ENCODE measurements at regions not wholly inside any gene's neighbourhood (a gene's known extent, or its start where the extent isn't known, plus 50 kb on each side); places are given as distances from the start of the nearest gene placed in this dataset.
"Not testable (repeated sequence)": the region's sequence is repeated elsewhere in the genome, so short reads cannot be mapped to it uniquely, and the experiment has no call there.

GRCh38 chr7:149633976-149634945, 136.7 kb upstream of the ZNF746 start:
- DNase-seq: no peak

GRCh38 chr7:149628361-149629149, 130.9 kb upstream of the ZNF746 start:
- DNase-seq: not testable (repeated sequence)

- DNase-seq: no peak
Measured at GRCh38 chr7:149627911-149628310, 130.3 kb upstream of the ZNF746 start.

DNA sequence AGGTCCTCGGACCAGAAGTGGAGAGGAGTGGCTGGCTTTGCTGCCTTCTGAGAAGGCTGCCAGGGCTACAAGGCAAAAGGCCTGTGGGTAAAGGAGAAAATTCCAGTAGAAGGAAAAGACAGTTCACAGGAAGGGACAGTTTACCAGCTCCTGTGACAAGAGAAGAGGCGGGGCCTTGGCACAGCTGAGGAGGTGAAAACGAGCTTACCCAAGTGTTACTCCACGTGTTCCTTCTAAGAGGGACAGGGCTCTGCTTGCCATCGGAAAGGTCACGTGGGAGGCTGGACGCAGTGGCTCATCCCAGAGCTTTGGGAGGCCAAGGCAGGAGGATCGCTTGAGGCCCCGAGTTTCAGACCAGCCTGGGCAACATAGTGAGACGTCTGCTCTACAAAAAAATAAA, 129.4 kb upstream of the ZNF746 start:
- no peak for DNase-seq

- DNase-seq: no peak
Measured at GRCh38 chr7:149625947-149626392, 128.4 kb upstream of the ZNF746 start.

DNA sequence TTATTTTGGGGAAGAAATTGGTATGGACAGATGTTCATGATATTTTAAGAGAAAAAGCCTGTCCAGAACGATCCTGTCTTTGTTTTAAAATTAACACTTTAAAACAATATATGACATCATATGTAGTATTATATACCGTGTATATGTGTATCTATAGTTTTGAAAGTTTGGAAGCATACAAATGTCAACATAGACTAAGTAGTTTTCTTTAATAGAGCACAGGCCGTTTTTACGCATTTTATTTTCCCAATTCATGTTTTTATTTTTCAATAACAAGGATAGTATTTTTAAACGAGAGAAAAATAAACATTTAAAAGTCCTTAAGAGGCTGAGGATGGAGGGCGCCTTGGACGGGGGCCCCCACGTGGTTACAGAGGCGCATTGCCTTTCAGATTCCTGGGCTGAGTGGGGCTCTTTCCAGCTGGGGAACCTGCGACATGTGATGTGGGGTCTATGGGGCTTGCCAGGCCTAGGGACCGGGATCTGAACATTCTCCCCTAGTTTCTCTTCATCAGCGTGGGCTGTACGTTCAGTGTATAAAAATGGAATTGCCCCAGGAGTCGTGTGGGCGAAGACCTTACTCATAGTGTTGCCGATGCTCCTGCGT, 127.8 kb upstream of the ZNF746 start:
- peak; percentile 18 to 52 (median 28) for DNase-seq

- DNase-seq: peak; percentile 81 to 94 (median 87)
Measured at GRCh38 chr7:149624419-149625339, 127.1 kb upstream of the ZNF746 start.

GRCh38 chr7:149624006-149624405, 126.4 kb upstream of the ZNF746 start:
- DNase-seq: peak; percentile 20 to 49 (median 25)

- DNase-seq: not testable (repeated sequence)
Measured at GRCh38 chr7:149623262-149623997, 125.8 kb upstream of the ZNF746 start.

DNA sequence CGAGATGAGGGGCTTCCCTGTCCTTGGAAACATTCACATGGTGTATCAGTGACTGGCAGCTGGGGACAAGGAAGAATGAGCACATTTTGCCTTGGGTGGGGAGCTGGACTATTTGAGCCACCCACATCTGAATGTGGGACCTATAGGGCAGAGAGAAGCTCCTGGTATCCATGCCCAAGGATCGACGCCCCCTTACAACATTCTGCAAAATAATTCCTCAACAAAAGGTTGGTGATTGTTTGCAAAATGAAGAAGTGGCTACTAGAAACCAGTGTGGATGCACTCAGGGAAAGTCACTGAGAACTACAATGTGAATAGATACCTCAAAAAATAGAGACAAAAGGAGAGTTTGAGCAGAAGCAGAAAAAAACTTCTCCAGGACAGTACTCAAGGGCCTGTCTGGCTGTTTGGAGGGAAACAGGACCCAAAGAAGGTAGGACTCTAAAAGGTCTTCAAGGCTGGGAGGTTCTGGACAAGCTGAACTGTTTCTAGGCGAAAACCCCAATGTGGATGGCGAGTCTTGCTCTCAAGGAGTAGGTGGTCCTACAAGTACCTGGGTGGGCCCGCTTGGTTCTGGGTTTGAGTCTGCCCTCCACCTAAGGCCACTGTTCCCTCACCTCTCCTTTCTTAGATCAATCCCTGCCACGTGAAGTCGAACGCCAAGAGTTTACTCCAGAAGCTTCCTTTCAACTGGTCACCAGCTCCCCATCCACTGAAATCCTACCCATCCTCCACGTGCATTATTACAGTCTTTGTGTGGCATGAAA, 125.0 kb upstream of the ZNF746 start:
- no peak for DNase-seq

GRCh38 chr7:149621776-149622175, 124.2 kb upstream of the ZNF746 start:
- peak in 1 of 5 donors; percentile 52 for DNase-seq

DNA sequence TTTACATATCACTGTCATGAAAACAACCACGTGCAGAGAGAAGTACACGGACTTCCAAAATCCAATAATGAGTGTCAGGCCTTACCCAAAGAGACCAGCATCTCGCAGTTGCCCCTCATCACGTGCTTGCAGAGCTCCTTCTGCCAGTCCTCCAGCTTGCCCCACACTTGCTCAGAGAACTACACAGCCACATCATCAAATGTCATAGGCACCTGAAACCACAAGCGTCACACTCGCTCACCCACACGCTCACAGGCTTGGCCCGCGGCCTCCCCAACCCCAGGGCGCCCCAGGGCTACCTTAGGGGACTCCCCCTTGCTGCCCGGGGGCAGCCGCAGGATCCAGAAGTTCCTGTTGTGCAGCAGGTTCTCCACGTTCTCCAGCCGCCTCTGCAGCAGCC, 123.4 kb upstream of the ZNF746 start:
- peak in 1 of 5 donors; percentile 41 for DNase-seq

DNA sequence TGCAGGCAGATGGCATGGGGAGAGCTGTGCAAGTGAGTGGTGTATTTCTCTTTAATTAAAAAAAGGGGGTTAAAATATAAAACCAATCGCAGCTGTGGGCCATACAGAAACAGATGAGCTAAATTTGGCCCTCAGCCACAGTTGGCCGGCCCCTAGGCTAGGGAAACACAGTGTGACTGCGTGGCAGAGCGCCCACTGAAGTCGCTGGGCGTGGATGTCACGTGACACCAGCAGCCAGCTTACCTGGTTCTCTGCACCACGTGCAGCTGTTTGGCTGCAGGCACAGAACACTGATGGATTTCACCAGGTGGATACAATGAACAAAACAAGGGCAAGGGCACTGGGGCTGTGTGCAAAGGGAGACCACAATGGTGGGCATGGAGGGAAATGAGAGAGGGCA, 119.3 kb upstream of the ZNF746 start:
- no peak for DNase-seq

DNA sequence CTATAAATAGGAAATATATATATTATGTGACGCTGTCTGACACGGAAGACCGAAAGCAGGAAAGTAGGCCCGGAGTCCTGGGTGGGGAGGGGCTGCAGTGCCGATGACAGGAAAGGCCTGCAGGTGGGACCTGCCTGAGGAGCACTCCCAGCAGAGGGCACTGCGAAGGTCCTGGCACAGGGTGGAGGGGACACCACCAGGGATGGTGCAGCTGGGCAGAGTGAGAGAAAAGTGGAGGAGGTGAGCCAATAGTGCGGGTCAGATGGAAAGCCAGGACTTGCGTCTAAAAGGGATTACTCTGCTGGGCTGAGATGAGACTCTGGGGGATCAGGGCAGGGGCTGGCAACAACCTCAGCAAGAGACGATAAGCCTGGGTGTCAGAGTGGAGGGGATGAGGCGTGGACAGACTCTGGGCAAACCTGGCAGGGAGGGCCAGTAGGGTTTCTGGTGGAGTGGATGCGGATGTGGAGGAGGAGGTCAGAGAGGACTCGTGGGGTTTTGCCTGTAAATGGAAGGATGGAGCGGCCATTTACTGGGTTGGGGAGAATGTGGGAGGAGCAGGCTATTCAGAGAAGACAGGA, 118.2 kb upstream of the ZNF746 start:
- no peak for DNase-seq

DNA sequence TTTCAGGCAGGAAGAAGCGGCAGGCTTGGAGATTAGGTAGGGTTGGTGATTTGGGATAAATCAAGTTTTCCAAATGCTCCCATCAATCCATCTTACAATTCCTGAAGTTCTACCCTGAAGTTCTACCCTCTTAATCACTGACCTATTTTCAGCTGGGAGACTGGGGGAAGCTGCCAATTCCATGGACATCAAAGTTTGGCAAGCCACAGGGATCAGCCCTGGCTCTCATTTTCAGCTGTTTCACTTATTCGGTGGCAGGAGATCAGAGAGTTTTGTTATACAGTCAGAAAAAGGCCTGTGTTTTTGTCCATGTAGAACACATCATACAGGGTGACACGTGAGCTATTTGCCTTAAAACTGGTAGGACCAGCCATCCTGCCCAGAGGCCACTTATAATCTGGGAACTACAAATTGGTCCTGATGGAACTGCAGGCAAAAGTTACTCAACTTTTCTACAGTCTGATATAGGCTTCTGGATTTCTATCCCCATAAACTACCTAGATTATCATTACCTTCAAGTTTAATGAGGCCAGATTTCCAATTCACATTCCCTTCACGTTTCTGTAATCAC, 112.9 kb upstream of the ZNF746 start:
- no peak for DNase-seq

DNA sequence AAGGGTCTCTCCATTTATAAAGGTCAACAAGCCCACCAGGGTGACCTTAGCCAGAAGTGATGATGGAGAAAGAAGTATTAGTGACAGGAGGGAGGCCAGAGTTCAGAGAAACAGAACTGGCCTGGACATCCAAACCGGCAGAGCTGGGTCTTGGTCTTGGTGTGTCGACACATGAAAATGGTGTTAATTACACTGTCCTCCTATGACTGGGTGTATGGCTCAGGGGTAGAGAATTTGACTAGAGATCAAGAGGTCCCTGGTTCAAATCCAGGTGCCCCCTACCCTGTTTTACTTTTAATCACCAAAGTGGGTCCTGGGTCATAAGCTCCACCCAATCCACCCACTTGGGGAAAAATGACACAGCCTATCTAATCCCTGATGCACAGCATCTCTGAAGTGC, 110.6 kb upstream of the ZNF746 start:
- DNase-seq: no peak

- DNase-seq: no peak
Measured at GRCh38 chr7:149607683-149608082, 110.1 kb upstream of the ZNF746 start.

GRCh38 chr7:149606826-149607225, 109.2 kb upstream of the ZNF746 start:
- no peak for DNase-seq

- DNase-seq: no peak
Measured at GRCh38 chr7:149605696-149606095, 108.1 kb upstream of the ZNF746 start.

DNA sequence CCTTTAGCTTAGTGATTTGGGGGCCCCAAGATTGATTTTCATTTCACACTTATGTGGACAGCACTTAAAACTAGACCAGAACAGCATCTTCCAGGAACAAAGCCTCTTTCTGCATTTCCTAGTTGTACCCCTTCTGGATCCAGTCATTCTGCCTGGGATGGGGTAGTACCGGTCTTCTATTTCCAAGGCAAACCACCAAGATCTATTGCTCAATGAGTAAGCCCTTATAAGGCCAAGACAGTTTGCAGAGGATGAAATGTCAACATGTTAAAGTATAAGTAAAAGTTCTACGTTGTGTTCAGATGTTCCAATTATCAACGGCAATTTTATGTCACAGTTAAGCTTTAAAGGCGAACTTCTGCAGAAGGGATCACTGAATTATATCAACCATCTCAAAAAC, 106.9 kb upstream of the ZNF746 start:
- DNase-seq: no peak

Measured in T-helper 1 cell (primary cell).